ENCODE measurements at regions not wholly inside any gene's neighbourhood (a gene's known extent, or its start where the extent isn't known, plus 50 kb on each side); places are given as distances from the start of the nearest gene placed in this dataset.

DNA sequence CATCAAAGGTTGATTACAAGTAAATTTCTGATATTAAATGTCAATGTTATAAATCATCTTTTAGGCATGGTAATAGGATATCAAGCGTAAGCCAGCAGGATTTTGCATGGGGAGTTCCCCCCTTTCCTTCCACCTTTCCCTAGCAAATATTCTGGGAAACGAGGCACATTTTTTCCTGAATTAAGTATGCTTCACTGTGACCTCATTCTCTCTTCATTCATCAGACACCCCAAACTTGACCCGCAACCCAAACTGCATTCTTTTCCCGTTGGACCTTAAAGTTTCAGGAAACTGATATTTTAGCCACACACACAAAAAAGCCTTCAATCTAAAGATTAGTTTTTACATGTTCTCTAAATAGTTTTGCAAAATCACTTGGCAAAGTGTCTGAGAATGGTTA is 214.5 kb upstream of the CTAGE1 start:
- DNase-seq (ENCODE audit: low read depth) = no peak
- TF ChIP-seq, protein P1, sequence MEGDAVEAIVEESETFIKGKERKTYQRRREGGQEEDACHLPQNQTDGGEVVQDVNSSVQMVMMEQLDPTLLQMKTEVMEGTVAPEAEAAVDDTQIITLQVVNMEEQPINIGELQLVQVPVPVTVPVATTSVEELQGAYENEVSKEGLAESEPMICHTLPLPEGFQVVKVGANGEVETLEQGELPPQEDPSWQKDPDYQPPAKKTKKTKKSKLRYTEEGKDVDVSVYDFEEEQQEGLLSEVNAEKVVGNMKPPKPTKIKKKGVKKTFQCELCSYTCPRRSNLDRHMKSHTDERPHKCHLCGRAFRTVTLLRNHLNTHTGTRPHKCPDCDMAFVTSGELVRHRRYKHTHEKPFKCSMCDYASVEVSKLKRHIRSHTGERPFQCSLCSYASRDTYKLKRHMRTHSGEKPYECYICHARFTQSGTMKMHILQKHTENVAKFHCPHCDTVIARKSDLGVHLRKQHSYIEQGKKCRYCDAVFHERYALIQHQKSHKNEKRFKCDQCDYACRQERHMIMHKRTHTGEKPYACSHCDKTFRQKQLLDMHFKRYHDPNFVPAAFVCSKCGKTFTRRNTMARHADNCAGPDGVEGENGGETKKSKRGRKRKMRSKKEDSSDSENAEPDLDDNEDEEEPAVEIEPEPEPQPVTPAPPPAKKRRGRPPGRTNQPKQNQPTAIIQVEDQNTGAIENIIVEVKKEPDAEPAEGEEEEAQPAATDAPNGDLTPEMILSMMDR (IDR thresholded peaks at IDR 0.05; ENCODE audit: insufficient read depth, low read depth, low read length) = no peak

DNA sequence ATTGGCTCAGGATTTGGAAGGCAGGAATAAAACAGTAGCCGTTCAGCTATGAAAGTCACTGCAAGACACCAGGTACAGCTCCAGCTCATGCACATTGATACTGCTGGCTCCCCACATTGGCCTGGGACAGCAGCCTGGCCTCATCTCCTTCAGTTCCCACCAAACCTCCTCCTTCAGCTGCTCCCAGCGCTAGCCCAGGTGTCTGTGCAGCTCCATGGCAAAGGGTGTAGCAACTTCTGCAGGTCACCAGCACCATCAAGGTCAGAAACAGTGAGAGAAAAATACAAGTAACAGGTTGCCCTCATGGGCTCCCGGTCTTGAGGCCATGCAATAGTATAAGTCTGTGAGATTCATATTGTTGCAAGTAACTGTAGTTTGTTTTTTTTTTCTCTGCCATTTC is 216.7 kb upstream of the CTAGE1 start:
- no peak for DNase-seq (ENCODE audit: low read depth)
- TF ChIP-seq, protein P1 (IDR thresholded peaks at IDR 0.05; ENCODE audit: insufficient read depth, low read depth, low read length) = no peak
- H3K4me3 ChIP-seq (ENCODE audit: low read depth, low read length) = no peak overlapping the region

More for the DNA sequence above, 214.5 kb upstream of the CTAGE1 start:
- no peak overlapping the region for H3K4me3 ChIP-seq (ENCODE audit: low read depth, low read length)

DNA sequence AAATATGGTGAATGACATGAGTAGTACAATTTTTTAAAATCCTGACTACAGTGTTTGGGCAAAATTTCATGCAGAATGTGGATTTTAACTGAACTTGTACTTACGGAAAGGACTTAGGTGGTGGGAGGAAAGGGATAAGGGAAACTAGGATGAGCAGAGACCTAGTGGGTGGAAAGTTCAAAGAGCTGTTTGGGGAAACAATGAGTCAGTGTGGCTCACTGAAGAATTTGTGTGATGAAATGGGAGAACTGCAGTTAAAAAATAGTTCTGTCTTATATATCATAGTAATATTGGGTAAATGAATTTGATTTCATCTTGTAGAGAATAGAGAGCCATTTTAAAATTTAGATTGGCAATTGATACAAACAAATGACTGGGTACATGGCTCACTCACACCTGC is 220.1 kb upstream of the CTAGE1 start:
- DNase-seq (ENCODE audit: low read depth) = peak; percentile 84
- TF ChIP-seq, protein P1 (IDR thresholded peaks at IDR 0.05; ENCODE audit: insufficient read depth, low read depth, low read length) = no peak
- H3K4me3 ChIP-seq (ENCODE audit: low read depth, low read length) = no peak overlapping the region

DNA sequence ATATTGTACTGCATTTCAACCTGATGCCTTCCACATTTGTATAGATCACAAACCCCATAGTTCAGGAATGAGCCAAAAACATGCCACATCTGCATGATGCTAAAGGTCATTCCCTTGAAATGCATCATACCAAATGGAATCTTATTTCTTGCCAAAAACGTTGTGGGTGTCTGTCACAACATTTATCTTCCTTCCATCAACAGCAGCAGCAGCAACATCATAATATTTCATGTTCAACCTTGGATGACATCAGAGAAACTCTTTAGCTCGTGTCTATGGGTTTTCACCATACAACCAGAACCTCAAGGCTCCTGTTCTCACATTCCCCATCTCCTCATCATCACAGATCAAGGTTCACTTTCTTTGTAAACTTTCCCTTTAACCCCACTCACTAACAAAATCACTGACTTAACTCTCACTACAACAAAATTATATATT is 221.3 kb upstream of the CTAGE1 start:
- peak; percentile 85 for DNase-seq (ENCODE audit: low read depth)
- H3K4me3 ChIP-seq (ENCODE audit: low read depth, low read length) = no peak overlapping the region
- TF ChIP-seq, protein P1 (IDR thresholded peaks at IDR 0.05; ENCODE audit: insufficient read depth, low read depth, low read length) = no peak

DNA sequence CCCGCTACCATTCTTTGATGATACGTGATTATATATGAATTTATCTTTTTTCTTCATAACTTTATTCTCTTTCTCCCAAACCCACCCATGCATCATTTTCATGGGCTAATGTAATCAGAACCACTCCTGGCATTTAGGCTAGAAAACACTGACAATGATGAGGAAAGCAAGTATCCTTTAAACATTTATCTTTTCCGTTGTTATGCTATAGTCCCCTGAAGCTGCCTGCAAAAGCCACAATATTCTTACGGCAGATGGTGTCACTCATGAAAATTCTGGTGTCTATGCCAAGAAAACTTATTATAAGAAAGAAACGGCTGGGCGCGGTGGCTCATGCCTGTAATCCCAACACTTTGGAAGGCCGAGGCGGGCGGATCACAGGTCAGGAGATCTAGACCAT is 221.8 kb upstream of the CTAGE1 start:
- DNase-seq (ENCODE audit: low read depth) = no peak
- TF ChIP-seq, protein P1 (IDR thresholded peaks at IDR 0.05; ENCODE audit: insufficient read depth, low read depth, low read length) = no peak
- no peak overlapping the region for H3K4me3 ChIP-seq (ENCODE audit: low read depth, low read length)

DNA sequence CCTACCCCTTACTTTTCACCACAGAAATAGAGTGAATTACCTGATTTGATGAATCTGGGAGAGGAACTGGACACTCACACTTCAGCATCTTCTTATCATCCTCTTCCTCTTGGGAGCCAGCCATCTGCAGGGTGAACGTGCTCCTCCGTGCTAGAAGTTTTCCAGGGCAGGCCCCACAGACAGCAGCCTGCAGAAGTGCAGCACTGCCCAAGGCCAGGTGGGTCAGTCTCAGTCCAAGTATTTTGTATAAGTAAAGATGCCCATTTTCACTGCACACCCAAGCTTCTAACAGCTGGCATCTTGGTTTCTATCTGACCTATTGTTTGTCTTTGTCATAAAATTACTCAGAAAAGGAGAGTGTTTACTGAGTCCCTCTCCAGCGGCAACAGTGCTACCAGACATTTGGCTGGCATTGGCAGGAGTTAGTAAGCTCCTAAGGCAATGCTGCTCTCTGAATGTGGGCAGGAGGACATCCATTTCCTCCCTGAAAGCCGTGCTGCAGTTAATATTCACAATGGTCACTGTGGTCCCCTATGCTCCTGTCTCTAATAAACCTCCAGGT is 222.6 kb upstream of the CTAGE1 start:
- no peak overlapping the region for H3K4me3 ChIP-seq (ENCODE audit: low read depth, low read length)
- DNase-seq (ENCODE audit: low read depth) = no peak
- TF ChIP-seq, protein P1 (IDR thresholded peaks at IDR 0.05; ENCODE audit: insufficient read depth, low read depth, low read length) = no peak

DNA sequence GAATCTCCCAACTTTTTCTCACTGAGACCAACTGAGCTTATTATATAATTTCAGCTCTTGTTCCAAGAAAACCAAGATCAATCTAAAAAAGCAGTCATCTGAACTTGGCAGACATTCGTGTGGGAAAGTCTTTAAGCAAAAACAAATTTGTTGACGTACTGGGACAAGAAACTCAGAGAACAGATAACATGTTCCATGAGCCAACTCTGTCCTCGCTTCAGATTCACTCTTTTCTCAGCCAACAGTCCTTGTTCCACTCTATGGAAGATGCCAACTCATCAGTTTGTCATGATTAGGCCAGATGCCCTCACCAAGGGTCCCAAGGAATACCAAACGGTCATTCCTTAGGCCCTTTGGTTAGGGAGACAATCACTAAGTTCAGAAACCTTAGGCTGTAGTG is 224.2 kb upstream of the CTAGE1 start:
- DNase-seq (ENCODE audit: low read depth) = no peak
- TF ChIP-seq, protein P1 (IDR thresholded peaks at IDR 0.05; ENCODE audit: insufficient read depth, low read depth, low read length) = no peak
- H3K4me3 ChIP-seq (ENCODE audit: low read depth, low read length) = no peak overlapping the region
